Erythroblast (primary cell): ENCODE measurements at regions not wholly inside any gene's neighbourhood (a gene's known extent, or its start where the extent isn't known, plus 50 kb on each side); places are given as distances from the start of the nearest gene placed in this dataset.

Experiments used
- DNase-seq, 2 experiments: peaks; one replicate each; lab custom pipeline; 2025; lab: John Stamatoyannopoulos, UW
- GATA1 ChIP-seq: IDR thresholded peaks from 2 replicates; pipeline ENCODE4 v1.6.1; 2011; ENCODE audit warnings: low read depth, mild to moderate bottlenecking, control low read depth, low read length, moderate library complexity
- POLR2A ChIP-seq: IDR thresholded peaks from 2 replicates; pipeline ENCODE4 v1.6.1; 2011; ENCODE audit warnings: mild to moderate bottlenecking, low read length

GRCh38 chr10:90314718-90315117 is 543.1 kb downstream of the HTR7 start:
- DNase-seq, result no peak
- no peak for TF ChIP-seq POLR2A
- no peak for TF ChIP-seq GATA1

- no peak for DNase-seq
- TF ChIP-seq POLR2A, result no peak
- no peak for TF ChIP-seq GATA1
Measured at GRCh38 chr10:90317172-90317571, 540.7 kb downstream of the HTR7 start.

- DNase-seq, result no peak
- no peak for TF ChIP-seq POLR2A
- no peak for TF ChIP-seq GATA1
Measured at GRCh38 chr10:90318659-90319058, 539.2 kb downstream of the HTR7 start.

GRCh38 chr10:90319188-90319914 is 538.5 kb downstream of the HTR7 start:
- peak in 1 of 2 experiments; percentile 4 for DNase-seq
- TF ChIP-seq GATA1, result no peak
- no peak for TF ChIP-seq POLR2A

- no peak for TF ChIP-seq POLR2A
- TF ChIP-seq GATA1, result no peak
- DNase-seq, result no peak
Measured at GRCh38 chr10:90321132-90321816, 536.6 kb downstream of the HTR7 start.

- TF ChIP-seq GATA1 (no peak), POLR2A (no peak)
- no peak for DNase-seq
Measured at GRCh38 chr10:90326498-90327267, 531.2 kb downstream of the HTR7 start.

- TF ChIP-seq POLR2A, result no peak
- TF ChIP-seq GATA1, result no peak
- DNase-seq, result no peak
Measured at GRCh38 chr10:90327611-90328010, 530.2 kb downstream of the HTR7 start.

- DNase-seq, result no peak
- TF ChIP-seq POLR2A, result no peak
- TF ChIP-seq GATA1, result no peak
Measured at GRCh38 chr10:90328459-90328858, 529.4 kb downstream of the HTR7 start.

- no peak for DNase-seq
- TF ChIP-seq GATA1, result no peak
- TF ChIP-seq POLR2A, result no peak
Measured at GRCh38 chr10:90328896-90329295, 528.9 kb downstream of the HTR7 start.

GRCh38 chr10:90337316-90337715 is 520.5 kb downstream of the HTR7 start:
- TF ChIP-seq GATA1 (no peak), POLR2A (no peak)
- DNase-seq, result no peak

GRCh38 chr10:90342480-90342879 is 515.4 kb downstream of the HTR7 start:
- DNase-seq, result no peak
- TF ChIP-seq GATA1 (no peak), POLR2A (no peak)

GRCh38 chr10:90344226-90344625 is 513.6 kb downstream of the HTR7 start:
- no peak for TF ChIP-seq GATA1
- no peak for TF ChIP-seq POLR2A
- DNase-seq, result no peak

- TF ChIP-seq POLR2A, result no peak
- no peak for DNase-seq
Measured at GRCh38 chr10:90347239-90347638, 510.6 kb downstream of the HTR7 start.

- no peak for DNase-seq
- TF ChIP-seq POLR2A (no peak), GATA1 (no peak)
Measured at GRCh38 chr10:90350122-90350521, 507.7 kb downstream of the HTR7 start.

- no peak for DNase-seq
- TF ChIP-seq POLR2A (no peak), GATA1 (no peak)
Measured at GRCh38 chr10:90352288-90352687, 505.6 kb downstream of the HTR7 start.
